Thoracic aorta (tissue), 2 donors: ENCODE measurements at regions not wholly inside any gene's neighbourhood (a gene's known extent, or its start where the extent isn't known, plus 50 kb on each side); places are given as distances from the start of the nearest gene placed in this dataset.
"Not testable (repeated sequence)": the region's sequence is repeated elsewhere in the genome, so short reads cannot be mapped to it uniquely, and the experiment has no call there.

Source experiments
- ATAC-seq: fragments of 150-250 bp; one replicate; pipeline ENCODE4 v1.8.0; 2017; ENCODE audit warnings: low read depth; ENCODE audit not compliant: insufficient number of reproducible peaks, low FRiP score
- DNase-seq: peaks from one replicate; pipeline ENCODE4 v3.0.0-alpha.2; 2020; ENCODE audit warnings: low spot score
- H3K27ac ChIP-seq, 2 donors: fragments of 200-600 bp; sonication (generic); 1 replicate in 1 of 2; 2 replicates in 1 of 2; pipeline ENCODE4 v1.5.1; 2016; ENCODE audit warnings: mild to moderate bottlenecking in 2 of 2, moderate library complexity in 2 of 2
- H3K27me3 ChIP-seq: fragments of 200-600 bp; sonication (generic); replicated peaks from 2 replicates; pipeline ENCODE4 v1.6.0; 2016; ENCODE audit warnings: mild to moderate bottlenecking; ENCODE audit not compliant: insufficient read depth
- H3K36me3 ChIP-seq: fragments of 200-600 bp; sonication (generic); one replicate; pipeline ENCODE4 v1.5.1; 2016
- H3K4me1 ChIP-seq, 2 donors: fragments of 200-600 bp; sonication (generic); 1 replicate in 1 of 2; 2 replicates in 1 of 2; pipeline versions ENCODE4 v1.5.1 to v1.6.0; 2016; ENCODE audit warnings: low read depth in 2 of 2, mild to moderate bottlenecking in 1 of 2; ENCODE audit not compliant: control insufficient read depth in 1 of 2
- H3K4me3 ChIP-seq: fragments of 200-600 bp; sonication (generic); 2 replicates; pipeline ENCODE4 v1.5.1; 2016; ENCODE audit warnings: mild to moderate bottlenecking
- H3K9me3 ChIP-seq: fragments of 200-600 bp; sonication (generic); 2 replicates; pipeline ENCODE4 v1.5.1; 2016
- CTCF ChIP-seq: fragments of 200-600 bp; sonication (generic); IDR thresholded peaks from one replicate; pipeline ENCODE4 v1.5.1; 2019; ENCODE audit warnings: antibody characterized with exemption

GRCh38 chr12:54799966-54800365, 54.4 kb upstream of the MUCL1 start:
- H3K27ac ChIP-seq, H3K9me3 ChIP-seq, H3K27me3 ChIP-seq, H3K36me3 ChIP-seq, DNase-seq, ATAC-seq, H3K4me1 ChIP-seq, H3K4me3 ChIP-seq: not testable (repeated sequence)

GRCh38 chr12:54798651-54799050, 55.7 kb upstream of the MUCL1 start:
- Histone ChIP-seq H3K27ac (no peak overlapping the region), H3K9me3 (no peaks in the 10 kb centered on the region), H3K27me3 (no peaks in the 10 kb centered on the region), H3K4me3 (no peak overlapping the region), H3K4me1 (no peaks in the 10 kb centered on the region), H3K36me3 (no peaks in the 10 kb centered on the region)
- no peak for TF ChIP-seq CTCF
- no peak for ATAC-seq
- no peak for DNase-seq

- ATAC-seq (no peak), DNase-seq (no peak)
- TF ChIP-seq CTCF = no peak
- Histone ChIP-seq H3K27ac (no peak overlapping the region), H3K4me1 (no peaks in the 10 kb centered on the region), H3K27me3 (no peaks in the 10 kb centered on the region), H3K9me3 (no peaks in the 10 kb centered on the region), H3K36me3 (no peaks in the 10 kb centered on the region), H3K4me3 (no peak overlapping the region)
Observed at GRCh38 chr12:54796991-54797390, 57.3 kb upstream of the MUCL1 start.

- H3K36me3 ChIP-seq = no peaks in the 10 kb centered on the region
- no peaks in the 10 kb centered on the region for H3K4me1 ChIP-seq
- no peaks in the 10 kb centered on the region for H3K27me3 ChIP-seq
- DNase-seq (no peak), ATAC-seq (no peak)
- H3K9me3 ChIP-seq = no peaks in the 10 kb centered on the region
- no peak for TF ChIP-seq CTCF
- no peak overlapping the region for H3K27ac ChIP-seq
- H3K4me3 ChIP-seq = no peak overlapping the region
Observed at GRCh38 chr12:54795644-54796043, 58.7 kb upstream of the MUCL1 start.

GRCh38 chr12:54786081-54786480, 68.2 kb upstream of the MUCL1 start:
- DNase-seq (no peak), ATAC-seq (no peak)
- Histone ChIP-seq H3K27ac (no peak overlapping the region), H3K9me3 (no peaks in the 10 kb centered on the region), H3K4me1 (no peaks in the 10 kb centered on the region), H3K27me3 (no peaks in the 10 kb centered on the region), H3K4me3 (no peak overlapping the region), H3K36me3 (no peaks in the 10 kb centered on the region)
- TF ChIP-seq CTCF = no peak

- DNase-seq = no peak
- no peak for TF ChIP-seq CTCF
- no peaks in the 10 kb centered on the region for H3K9me3 ChIP-seq
- H3K27ac ChIP-seq = no peak overlapping the region
- no peak for ATAC-seq
- H3K4me3 ChIP-seq = no peak overlapping the region
- no peaks in the 10 kb centered on the region for H3K36me3 ChIP-seq
- H3K4me1 ChIP-seq = no peaks in the 10 kb centered on the region
- no peaks in the 10 kb centered on the region for H3K27me3 ChIP-seq
Observed at GRCh38 chr12:54784115-54784514, 70.2 kb upstream of the MUCL1 start.

- H3K4me1 ChIP-seq, H3K9me3 ChIP-seq, H3K4me3 ChIP-seq, H3K27ac ChIP-seq, H3K36me3 ChIP-seq, ATAC-seq, DNase-seq, H3K27me3 ChIP-seq: not testable (repeated sequence)
Observed at GRCh38 chr12:54777031-54777430, 77.3 kb upstream of the MUCL1 start.
